ENCODE measurements at regions not wholly inside any gene's neighbourhood (a gene's known extent, or its start where the extent isn't known, plus 50 kb on each side); places are given as distances from the start of the nearest gene placed in this dataset.

GRCh38 chr3:168161696-168162095, 66.0 kb upstream of the GOLIM4 start:
- TF ChIP-seq POLR2A (IDR thresholded peaks at IDR 0.05) (no peak), CTCF (IDR thresholded peaks at IDR 0.05) (no peak)

Data from adrenal gland (tissue), 5 donors.